Duodenal mucosa (tissue), 2 donors: ENCODE measurements at regions not wholly inside any gene's neighbourhood (a gene's known extent, or its start where the extent isn't known, plus 50 kb on each side); places are given as distances from the start of the nearest gene placed in this dataset.

Experiments
- H3K27ac ChIP-seq: one replicate; pipeline ENCODE4 v1.7.0; 2013; ENCODE audit warnings: low read depth, low read length
- H3K27me3 ChIP-seq, 2 donors: one replicate each; pipeline ENCODE4 v1.7.0; 2013; ENCODE audit warnings: low read length in 2 of 2, control low read depth in 1 of 2; ENCODE audit not compliant: insufficient read depth in 2 of 2, control insufficient read depth in 1 of 2
- H3K36me3 ChIP-seq, 2 donors: one replicate each; pipeline ENCODE4 v1.7.0; 2013; ENCODE audit warnings: low read length in 2 of 2, control low read depth in 1 of 2; ENCODE audit not compliant: insufficient read depth in 2 of 2, control insufficient read depth in 1 of 2
- H3K4me1 ChIP-seq, 2 donors: one replicate each; pipeline ENCODE4 v1.7.0; 2013; ENCODE audit warnings: low read length in 2 of 2, control low read depth in 1 of 2; ENCODE audit not compliant: insufficient read depth in 2 of 2, control insufficient read depth in 1 of 2
- H3K4me3 ChIP-seq, 2 donors: one replicate each; pipeline ENCODE4 v1.7.0; 2013; ENCODE audit warnings: low read length in 2 of 2, low read depth in 1 of 2
- H3K9ac ChIP-seq, 2 donors: one replicate each; pipeline ENCODE4 v1.7.0; 2013; ENCODE audit warnings: low read length in 2 of 2, low read depth in 1 of 2
- H3K9me3 ChIP-seq, 2 donors: one replicate each; pipeline ENCODE4 v1.7.0; 2013; ENCODE audit warnings: low read length in 2 of 2, control low read depth in 1 of 2; ENCODE audit not compliant: control insufficient read depth in 1 of 2

DNA sequence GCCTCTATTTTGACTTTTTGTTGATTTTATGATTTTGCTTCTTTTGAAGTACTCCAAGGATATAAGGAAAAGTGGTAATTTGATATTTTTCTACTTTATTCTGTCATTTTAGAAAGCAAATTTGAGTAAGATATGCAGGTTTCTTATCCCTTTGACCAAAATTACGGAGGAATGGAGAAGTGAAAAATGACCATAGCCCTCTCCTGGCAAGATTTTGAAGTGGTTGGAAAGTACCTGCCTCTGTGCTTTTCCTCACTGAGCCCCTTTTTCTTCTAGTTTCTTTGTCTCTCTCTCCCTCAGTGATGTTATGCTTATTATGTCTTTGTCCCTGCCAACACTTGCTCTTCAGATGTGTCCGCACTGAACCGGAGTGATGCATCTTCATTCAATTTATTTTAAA is 898.1 kb downstream of the EPHA4 start:
- Histone ChIP-seq H3K9me3 (no peaks in the 10 kb centered on the region), H3K4me3 (no peak overlapping the region), H3K4me1 (peaks cover 0 to 7% of the 10 kb centered on the region in 2 donors), H3K27me3 (no peaks in the 10 kb centered on the region), H3K36me3 (no peaks in the 10 kb centered on the region), H3K27ac (no peak overlapping the region), H3K9ac (no peak overlapping the region)

- H3K27ac ChIP-seq = no peak overlapping the region
- H3K36me3 ChIP-seq = no peaks in the 10 kb centered on the region
- H3K9me3 ChIP-seq = no peaks in the 10 kb centered on the region
Measured at GRCh38 chr2:220676695-220677094, 895.4 kb downstream of the EPHA4 start.

DNA sequence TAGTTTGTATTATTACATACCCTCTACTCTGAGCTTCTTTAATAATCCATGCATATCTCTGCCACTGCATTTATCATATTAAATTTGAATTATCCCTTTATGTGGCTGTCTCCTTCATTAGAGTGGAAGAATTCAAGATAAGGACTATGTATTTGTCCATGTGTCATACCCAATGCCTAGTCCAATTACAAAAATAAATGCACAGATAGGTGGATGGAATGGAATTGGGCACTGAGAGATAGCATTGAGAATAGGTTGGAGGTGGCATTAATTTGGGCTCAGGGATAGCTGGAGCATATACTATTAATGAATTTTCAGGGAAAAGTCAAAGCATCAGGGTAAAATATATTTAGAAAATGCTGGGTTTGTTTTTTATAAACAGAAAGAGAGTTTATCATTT is 893.2 kb downstream of the EPHA4 start:
- no peak overlapping the region for H3K9ac ChIP-seq
- H3K27ac ChIP-seq = no peak overlapping the region
- no peaks in the 10 kb centered on the region for H3K27me3 ChIP-seq
- H3K36me3 ChIP-seq = no peaks in the 10 kb centered on the region
- H3K4me3 ChIP-seq = no peak overlapping the region
- no peaks in the 10 kb centered on the region for H3K4me1 ChIP-seq
- no peaks in the 10 kb centered on the region for H3K9me3 ChIP-seq

More at GRCh38 chr2:220676695-220677094, 895.4 kb downstream of the EPHA4 start:
- Histone ChIP-seq H3K9ac (no peak overlapping the region), H3K4me3 (no peak overlapping the region), H3K27me3 (no peaks in the 10 kb centered on the region), H3K4me1 (no peaks in the 10 kb centered on the region)

- Histone ChIP-seq H3K27ac (no peak overlapping the region), H3K4me1 (no peaks in the 10 kb centered on the region), H3K9me3 (no peaks in the 10 kb centered on the region), H3K27me3 (no peaks in the 10 kb centered on the region), H3K4me3 (no peak overlapping the region), H3K36me3 (no peaks in the 10 kb centered on the region), H3K9ac (no peak overlapping the region)
Measured at GRCh38 chr2:220682616-220683015, 889.5 kb downstream of the EPHA4 start.

DNA sequence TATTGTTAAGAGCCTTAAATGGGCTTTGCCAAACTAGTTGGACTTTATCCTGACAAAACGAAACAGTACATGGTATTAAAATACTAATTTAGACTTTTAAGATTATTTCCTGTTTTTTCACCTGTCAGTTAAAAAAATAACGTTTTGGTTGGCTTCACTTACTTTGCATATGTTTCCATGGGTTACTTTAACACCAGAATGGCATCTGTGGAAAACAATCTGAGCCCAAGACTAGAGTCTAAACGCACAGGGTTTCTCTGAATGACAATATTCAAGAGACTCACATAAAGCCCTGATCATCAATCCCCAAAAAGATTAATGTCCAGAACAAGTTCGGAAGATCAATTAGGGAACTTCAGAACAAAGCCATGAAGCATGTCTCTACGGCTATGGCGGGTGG is 888.0 kb downstream of the EPHA4 start:
- no peak overlapping the region for H3K9ac ChIP-seq
- H3K36me3 ChIP-seq = no peaks in the 10 kb centered on the region
- H3K27ac ChIP-seq = no peak overlapping the region

DNA sequence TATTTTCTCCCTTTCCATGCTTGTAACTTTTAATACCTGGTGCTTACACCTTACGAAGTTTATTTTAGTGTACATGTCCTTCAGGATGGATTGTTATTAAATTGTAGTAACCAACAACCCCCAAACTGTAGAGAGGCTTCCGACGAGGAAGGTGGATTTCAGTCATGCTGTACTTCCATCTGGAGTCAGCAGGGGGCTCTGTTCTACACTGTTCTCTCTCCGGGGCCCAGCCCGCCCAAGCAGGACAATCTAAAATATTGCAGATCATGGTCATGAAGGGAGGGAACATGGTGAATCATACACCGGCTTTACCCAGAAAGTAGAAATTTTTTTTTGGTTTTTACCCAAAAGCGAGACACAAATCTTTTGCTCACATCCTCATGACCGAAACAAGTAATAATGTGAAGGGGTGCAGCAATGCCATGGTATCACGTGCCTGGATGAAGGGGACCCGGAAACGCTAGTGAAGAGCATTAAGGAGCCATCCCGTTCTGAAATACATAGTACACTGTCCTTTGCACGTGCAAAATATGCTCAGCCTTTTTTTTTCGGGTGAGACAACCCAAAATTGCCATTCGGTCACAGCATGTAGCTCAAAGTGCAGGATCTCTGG is 884.8 kb downstream of the EPHA4 start:
- no peaks in the 10 kb centered on the region for H3K36me3 ChIP-seq
- H3K27ac ChIP-seq = no peak overlapping the region
- H3K4me1 ChIP-seq = no peaks in the 10 kb centered on the region
- no peaks in the 10 kb centered on the region for H3K27me3 ChIP-seq
- H3K9ac ChIP-seq = no peak overlapping the region
- H3K4me3 ChIP-seq = no peak overlapping the region
- H3K9me3 ChIP-seq = no peaks in the 10 kb centered on the region

More for the DNA sequence above, 888.0 kb downstream of the EPHA4 start:
- no peaks in the 10 kb centered on the region for H3K9me3 ChIP-seq
- H3K4me1 ChIP-seq = no peaks in the 10 kb centered on the region
- H3K4me3 ChIP-seq = no peak overlapping the region
- no peaks in the 10 kb centered on the region for H3K27me3 ChIP-seq

DNA sequence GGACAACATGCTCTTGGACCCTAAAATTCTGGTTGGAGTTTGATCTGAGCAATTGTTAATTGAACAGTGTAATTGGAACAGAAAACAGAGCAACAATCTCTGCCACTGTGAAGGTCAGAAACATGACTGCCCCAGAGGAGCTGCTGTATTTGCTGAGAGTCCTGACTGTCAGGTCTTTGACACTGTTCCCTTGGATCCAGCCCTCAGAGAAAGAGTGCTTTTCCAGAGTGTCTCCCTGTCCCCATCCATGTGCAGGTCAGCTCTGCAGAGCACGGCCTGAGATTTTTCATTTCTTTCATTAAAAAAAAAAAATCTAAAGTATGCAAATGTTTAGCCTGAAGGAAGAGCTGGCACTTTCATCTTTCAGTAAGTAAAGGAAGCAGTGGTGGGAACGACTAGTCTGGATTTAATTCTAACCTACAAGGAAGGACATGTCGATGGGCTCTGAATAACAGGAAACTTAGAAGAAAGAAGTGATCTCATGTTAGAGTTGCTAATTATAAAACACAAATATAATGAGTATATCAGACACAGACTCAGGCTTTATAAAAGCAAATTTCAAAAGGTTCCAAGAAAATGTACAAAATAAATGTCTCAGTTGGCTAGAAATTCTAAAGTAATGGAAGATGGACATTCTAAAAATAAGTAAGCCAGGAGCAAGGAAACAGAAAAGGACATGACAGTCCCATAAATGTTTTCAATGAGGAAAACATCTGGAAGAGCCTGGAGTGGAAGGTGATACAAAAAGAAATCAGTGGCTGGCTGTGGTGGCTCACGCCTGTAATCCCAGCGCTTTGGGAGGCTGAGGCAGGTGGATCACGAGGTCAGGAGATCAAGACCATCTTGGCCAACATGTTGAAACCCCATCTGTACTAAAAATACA is 876.5 kb downstream of the EPHA4 start:
- Histone ChIP-seq H3K4me3 (no peak overlapping the region), H3K9me3 (peaks cover 0 to under 1% of the 10 kb centered on the region in 2 donors), H3K36me3 (no peaks in the 10 kb centered on the region), H3K27ac (no peak overlapping the region), H3K27me3 (no peaks in the 10 kb centered on the region), H3K9ac (no peak overlapping the region), H3K4me1 (no peaks in the 10 kb centered on the region)

DNA sequence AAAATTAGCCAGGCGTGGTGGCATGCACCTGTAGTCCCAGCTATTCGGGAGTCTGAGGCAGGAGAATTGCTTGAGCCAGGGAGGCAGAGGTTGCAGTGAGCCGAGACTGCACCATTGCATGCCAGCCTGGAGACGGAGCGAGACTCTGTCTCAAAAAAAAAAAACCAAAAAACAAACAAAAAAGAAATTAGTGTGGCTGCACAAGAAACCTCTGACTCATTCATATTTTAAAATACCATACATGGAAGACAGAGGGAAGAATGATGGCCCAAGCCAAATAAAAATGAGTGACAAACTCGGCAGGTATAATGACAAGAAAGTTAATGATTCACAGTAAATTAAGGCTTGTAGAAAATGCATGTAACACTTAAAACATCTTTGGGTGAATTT is 875.8 kb downstream of the EPHA4 start:
- Histone ChIP-seq H3K27ac (no peak overlapping the region), H3K9me3 (peaks cover 2 to 7% of the 10 kb centered on the region in 2 donors), H3K4me1 (no peaks in the 10 kb centered on the region), H3K4me3 (no peak overlapping the region), H3K36me3 (no peaks in the 10 kb centered on the region), H3K27me3 (no peaks in the 10 kb centered on the region), H3K9ac (no peak overlapping the region)

- H3K9ac ChIP-seq = no peak overlapping the region
Measured at GRCh38 chr2:220697011-220697410, 875.1 kb downstream of the EPHA4 start.

GRCh38 chr2:220701115-220701514 is 871.0 kb downstream of the EPHA4 start:
- Histone ChIP-seq H3K9me3 (peaks cover 3 to 9% of the 10 kb centered on the region in 2 donors), H3K27ac (no peak overlapping the region), H3K4me1 (no peaks in the 10 kb centered on the region), H3K27me3 (no peaks in the 10 kb centered on the region), H3K9ac (no peak overlapping the region), H3K36me3 (no peaks in the 10 kb centered on the region), H3K4me3 (no peak overlapping the region)

More at GRCh38 chr2:220697011-220697410, 875.1 kb downstream of the EPHA4 start:
- Histone ChIP-seq H3K27me3 (no peaks in the 10 kb centered on the region), H3K9me3 (peaks cover 3 to 9% of the 10 kb centered on the region in 2 donors), H3K27ac (no peak overlapping the region), H3K4me3 (no peak overlapping the region), H3K4me1 (no peaks in the 10 kb centered on the region), H3K36me3 (no peaks in the 10 kb centered on the region)
